ENCODE measurements at regions not wholly inside any gene's neighbourhood (a gene's known extent, or its start where the extent isn't known, plus 50 kb on each side); places are given as distances from the start of the nearest gene placed in this dataset.

DNA sequence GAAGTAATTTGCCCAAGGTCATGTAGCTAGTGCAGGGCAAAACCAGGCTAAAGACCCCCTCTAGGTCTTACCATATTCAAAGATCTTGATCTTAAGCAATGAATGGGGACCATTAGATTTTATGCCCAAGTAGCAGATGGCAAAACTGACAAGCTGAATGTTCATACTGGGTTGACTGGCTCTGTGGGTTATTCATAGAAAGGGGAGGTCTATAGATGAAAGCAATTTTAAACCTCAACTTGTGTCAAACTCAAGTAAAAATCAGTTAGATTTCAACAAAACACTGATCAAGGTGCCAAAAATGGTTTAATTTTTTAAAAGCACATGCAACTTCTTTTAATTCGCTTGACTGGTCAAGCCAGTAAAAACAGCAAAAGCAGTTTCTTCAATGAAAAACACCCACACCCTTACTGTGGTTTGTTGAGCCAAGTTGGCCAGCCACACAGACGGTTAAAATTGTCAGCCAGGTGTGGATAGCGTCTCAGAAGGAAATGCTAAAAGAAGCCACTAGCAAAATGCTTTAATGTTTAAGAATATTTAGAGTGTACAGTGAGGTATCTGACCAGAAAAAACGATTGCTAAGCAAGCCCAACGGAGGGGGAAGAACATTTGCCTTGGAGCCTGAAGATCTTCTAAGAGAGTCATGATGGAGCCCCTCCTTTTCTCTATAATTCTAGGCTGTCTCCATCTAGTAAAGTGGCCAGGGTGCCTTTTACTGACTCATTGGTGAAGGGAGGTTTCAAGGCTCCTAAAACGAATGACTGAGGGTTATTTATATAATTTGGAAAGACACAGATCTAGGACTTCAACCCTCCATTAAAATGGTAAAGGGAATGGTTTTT lies 539.6 kb upstream of the CLINT1 start:
- Histone ChIP-seq H3K4me2 (ENCODE audit: low read length) (peak overlapping the region; percentile 16), H3K4me1 (ENCODE audit: insufficient read depth, low read length, severe bottlenecking) (peaks cover 22% of the 10 kb centered on the region)

DNA sequence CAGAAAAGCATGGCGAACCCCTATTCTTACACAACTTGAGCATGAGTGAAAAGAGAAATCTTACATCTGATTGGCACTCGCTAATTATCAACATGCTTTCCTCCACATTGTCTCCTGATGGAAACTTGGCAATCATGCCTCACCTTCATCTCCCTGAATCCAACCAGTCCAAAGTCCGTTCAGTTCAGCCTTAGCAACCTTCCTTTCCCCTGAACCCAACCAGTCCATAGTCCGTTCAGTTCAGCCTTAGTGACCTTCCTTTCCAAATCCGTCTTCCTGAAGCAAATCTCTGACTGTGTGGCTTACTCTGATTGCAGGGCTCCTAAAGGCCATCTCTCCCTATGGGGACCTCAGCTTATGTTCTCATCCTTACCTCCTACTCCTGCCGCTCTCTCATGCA lies 538.3 kb upstream of the CLINT1 start:
- no peaks in the 10 kb centered on the region for H4K20me1 ChIP-seq (ENCODE audit: insufficient read depth, low read length)
- no peaks in the 10 kb centered on the region for H3F3A ChIP-seq (ENCODE audit: insufficient read depth, low read length)
- H3K27me3 ChIP-seq (ENCODE audit: insufficient read depth, low read length), result no peaks in the 10 kb centered on the region
- no peaks in the 10 kb centered on the region for H3K79me2 ChIP-seq (ENCODE audit: insufficient read depth, low read length)
- H3K27ac ChIP-seq (ENCODE audit: low read depth, low read length, poor library complexity, severe bottlenecking), result no peak overlapping the region
- no peak overlapping the region for H3K9ac ChIP-seq (ENCODE audit: low read length)
- peaks cover 22% of the 10 kb centered on the region for H3K4me1 ChIP-seq (ENCODE audit: insufficient read depth, low read length, severe bottlenecking)
- peaks cover under 1% of the 10 kb centered on the region for H3K9me3 ChIP-seq (ENCODE audit: low read length)
- H3K4me3 ChIP-seq (ENCODE audit: low read depth, low read length, poor library complexity, severe bottlenecking), result no peak overlapping the region
- no peak for TF ChIP-seq EZH2 (IDR thresholded peaks at IDR 0.05; ENCODE audit: borderline replicate concordance, low read length)
- TF ChIP-seq, protein P1, sequence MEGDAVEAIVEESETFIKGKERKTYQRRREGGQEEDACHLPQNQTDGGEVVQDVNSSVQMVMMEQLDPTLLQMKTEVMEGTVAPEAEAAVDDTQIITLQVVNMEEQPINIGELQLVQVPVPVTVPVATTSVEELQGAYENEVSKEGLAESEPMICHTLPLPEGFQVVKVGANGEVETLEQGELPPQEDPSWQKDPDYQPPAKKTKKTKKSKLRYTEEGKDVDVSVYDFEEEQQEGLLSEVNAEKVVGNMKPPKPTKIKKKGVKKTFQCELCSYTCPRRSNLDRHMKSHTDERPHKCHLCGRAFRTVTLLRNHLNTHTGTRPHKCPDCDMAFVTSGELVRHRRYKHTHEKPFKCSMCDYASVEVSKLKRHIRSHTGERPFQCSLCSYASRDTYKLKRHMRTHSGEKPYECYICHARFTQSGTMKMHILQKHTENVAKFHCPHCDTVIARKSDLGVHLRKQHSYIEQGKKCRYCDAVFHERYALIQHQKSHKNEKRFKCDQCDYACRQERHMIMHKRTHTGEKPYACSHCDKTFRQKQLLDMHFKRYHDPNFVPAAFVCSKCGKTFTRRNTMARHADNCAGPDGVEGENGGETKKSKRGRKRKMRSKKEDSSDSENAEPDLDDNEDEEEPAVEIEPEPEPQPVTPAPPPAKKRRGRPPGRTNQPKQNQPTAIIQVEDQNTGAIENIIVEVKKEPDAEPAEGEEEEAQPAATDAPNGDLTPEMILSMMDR (IDR thresholded peaks at IDR 0.05; ENCODE audit: low read length), result no peak
- H3K4me2 ChIP-seq (ENCODE audit: low read length), result no peak overlapping the region
- no peaks in the 10 kb centered on the region; the same call in 1 of the 2 replicates for H3K36me3 ChIP-seq (ENCODE audit: insufficient read depth, low read length)
- no peaks in the 10 kb centered on the region for H3K9me2 ChIP-seq (ENCODE audit: low read depth, low read length)
- no peak overlapping the region for H2AFZ ChIP-seq (ENCODE audit: low read length)

More for the DNA sequence above, 539.6 kb upstream of the CLINT1 start:
- Histone ChIP-seq H3K4me3 (ENCODE audit: low read depth, low read length, poor library complexity, severe bottlenecking) (no peak overlapping the region), H3K27me3 (ENCODE audit: insufficient read depth, low read length) (no peaks in the 10 kb centered on the region), H3K27ac (ENCODE audit: low read depth, low read length, poor library complexity, severe bottlenecking) (peak overlapping the region; percentile 76), H3K9me3 (ENCODE audit: low read length) (peaks cover 7% of the 10 kb centered on the region), H3K9me2 (ENCODE audit: low read depth, low read length) (no peaks in the 10 kb centered on the region), H3K36me3 (ENCODE audit: insufficient read depth, low read length) (no peaks in the 10 kb centered on the region; the same call in 1 of the 2 replicates), H3K9ac (ENCODE audit: low read length) (no peak overlapping the region), H4K20me1 (ENCODE audit: insufficient read depth, low read length) (no peaks in the 10 kb centered on the region), H3K79me2 (ENCODE audit: insufficient read depth, low read length) (no peaks in the 10 kb centered on the region), H2AFZ (ENCODE audit: low read length) (no peak overlapping the region), H3F3A (ENCODE audit: insufficient read depth, low read length) (no peaks in the 10 kb centered on the region)
- TF ChIP-seq, protein P1 (IDR thresholded peaks at IDR 0.05; ENCODE audit: low read length), result no peak
- no peak for TF ChIP-seq EZH2 (IDR thresholded peaks at IDR 0.05; ENCODE audit: borderline replicate concordance, low read length)

- no peak overlapping the region for H2AFZ ChIP-seq (ENCODE audit: low read length)
- no peak overlapping the region for H3K4me2 ChIP-seq (ENCODE audit: low read length)
- no peak overlapping the region for H3K27ac ChIP-seq (ENCODE audit: low read depth, low read length, poor library complexity, severe bottlenecking)
- H3K36me3 ChIP-seq (ENCODE audit: insufficient read depth, low read length), result no peaks in the 10 kb centered on the region
- H3F3A ChIP-seq (ENCODE audit: insufficient read depth, low read length), result no peaks in the 10 kb centered on the region
- peaks cover 17% of the 10 kb centered on the region for H3K4me1 ChIP-seq (ENCODE audit: insufficient read depth, low read length, severe bottlenecking)
- H3K9me2 ChIP-seq (ENCODE audit: low read depth, low read length), result no peaks in the 10 kb centered on the region
- H3K27me3 ChIP-seq (ENCODE audit: insufficient read depth, low read length), result no peaks in the 10 kb centered on the region
- TF ChIP-seq, protein P1 (IDR thresholded peaks at IDR 0.05; ENCODE audit: low read length), result no peak
- no peak for TF ChIP-seq EZH2 (IDR thresholded peaks at IDR 0.05; ENCODE audit: borderline replicate concordance, low read length)
- no peaks in the 10 kb centered on the region for H4K20me1 ChIP-seq (ENCODE audit: insufficient read depth, low read length)
- H3K4me3 ChIP-seq (ENCODE audit: low read depth, low read length, poor library complexity, severe bottlenecking), result no peak overlapping the region
- H3K9me3 ChIP-seq (ENCODE audit: low read length), result no peaks in the 10 kb centered on the region
- H3K9ac ChIP-seq (ENCODE audit: low read length), result no peak overlapping the region
- no peaks in the 10 kb centered on the region for H3K79me2 ChIP-seq (ENCODE audit: insufficient read depth, low read length)
Measured at GRCh38 chr5:158394102-158394501, 535.2 kb upstream of the CLINT1 start.
